Pancreas (tissue), 10 donors: ENCODE measurements at regions not wholly inside any gene's neighbourhood (a gene's known extent, or its start where the extent isn't known, plus 50 kb on each side); places are given as distances from the start of the nearest gene placed in this dataset.
"Not testable (repeated sequence)": the region's sequence is repeated elsewhere in the genome, so short reads cannot be mapped to it uniquely, and the experiment has no call there.

Source experiments
- ATAC-seq, 4 donors: fragments of 200-7000 bp; cut with Tn5 transposase; one replicate each; pipeline versions ENCODE4 v1.8.0 to v1.9.1; 2020; ENCODE audit warnings: mild to moderate bottlenecking in 4 of 4, moderate library complexity in 4 of 4
- DNase-seq, 6 donors: peaks; one replicate each; pipeline ENCODE4 v3.0.0-alpha.2; 2020
- FAIRE-seq: peaks from 2 replicates; lab custom pipeline; 2012; peaks lifted over from hg19 to GRCh38; lab: Jason Lieb, UNC
- H3K27ac ChIP-seq, 4 donors: fragments of 200-600 bp; sonication (generic); 1 replicate in 3 of 4; 2 replicates in 1 of 4; pipeline versions ENCODE4 v1.5.0 to v1.8.0; 2020
- H3K27me3 ChIP-seq, 4 donors: fragments of 200-600 bp; one replicate each; pipeline ENCODE4 v1.8.0; 2021
- H3K36me3 ChIP-seq, 3 donors: fragments of 200-600 bp; sonication (generic) in 1 of 3; one replicate each; pipeline versions ENCODE4 v1.5.0 to v1.8.0; 2020 to 2021
- H3K4me1 ChIP-seq, 3 donors: fragments of 200-600 bp; one replicate each; pipeline ENCODE4 v1.8.0; 2021
- H3K4me3 ChIP-seq, 4 donors: fragments of 200-600 bp; sonication (generic) in 2 of 4; one replicate each; pipeline versions ENCODE4 v1.5.0 to v1.8.0; 2020 to 2021
- H3K9me3 ChIP-seq, 4 donors: fragments of 200-600 bp; one replicate each; pipeline ENCODE4 v1.8.0; 2021
- CTCF ChIP-seq, 4 donors: fragments of 200-600 bp; sonication (generic) in 3 of 4; IDR thresholded peaks; one replicate each; pipeline versions ENCODE4 v1.5.0 to v1.8.0; 2021; ENCODE audit warnings: antibody characterized with exemption in 4 of 4
- WGBS, 2 donors: extraction: QIAGEN DNeasy Blood & Tissue Kit; methylation state at CpG; one replicate each; pipeline ENCODE4 v1.1.7; 2013; 5-methylcytosine and 5-hydroxymethylcytosine counted together
- intact Hi-C, 3 donors: fragments of 100-400 bp; cut with DNase I; formaldehyde crosslinking; loops; one replicate each; pipeline versions ENCODE4 v1.11.1 to v1.14.2; 2022
- donor health status: healthy with polysubstance abuse.
- donor health status: DM: no; HTN: no; CAD: no; lungs with moderate emphysema.
- donor health status: DM: no; HTN: no; CAD: no.
- donor health status: control.
- donor health status: control.
- donor health status: Bipolar disorder and iron deficiency.
- donor health status: DM: yes; HTN: yes; CAD: no.
- donor health status: DM: no; HTN: no; CAD: no.
- donor health status: DM: no; HTN: no; CAD: no.
- donor health status: DM: yes; HTN: yes; CAD: no.

DNA sequence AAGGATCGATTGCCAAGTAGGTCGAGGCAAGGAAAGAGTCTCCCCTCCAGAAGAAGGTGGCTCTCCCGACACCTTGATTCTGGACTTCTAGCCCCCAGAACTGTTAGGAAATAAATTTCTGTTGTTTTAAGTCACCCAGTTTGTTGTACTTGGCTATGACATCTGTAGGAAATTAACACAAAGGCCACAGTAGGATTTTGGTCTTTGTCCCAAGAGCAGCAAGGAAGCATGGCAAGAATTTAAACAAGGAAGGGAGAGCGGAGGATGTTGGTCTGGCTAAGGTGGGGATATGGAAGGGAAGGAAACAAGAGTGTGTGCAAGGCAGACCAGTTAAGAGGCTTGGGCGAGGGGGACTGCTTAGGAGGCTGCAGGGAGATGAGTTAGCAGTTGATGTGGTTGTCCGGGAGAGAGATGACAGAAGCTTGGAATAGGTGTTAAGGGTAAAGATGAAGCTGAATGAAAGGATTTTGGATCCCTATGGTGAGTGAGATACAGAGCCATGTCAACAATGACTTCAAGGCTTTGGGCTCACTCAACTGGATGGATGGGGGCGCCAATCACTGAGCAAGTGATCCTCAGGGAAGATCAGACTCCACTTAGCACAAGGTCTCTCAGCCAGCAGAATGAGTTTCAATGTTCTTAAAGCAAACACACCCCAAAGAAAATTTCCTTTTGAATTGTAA is 140.5 kb upstream of the ZNF217 start:
- no peak for FAIRE-seq

DNA sequence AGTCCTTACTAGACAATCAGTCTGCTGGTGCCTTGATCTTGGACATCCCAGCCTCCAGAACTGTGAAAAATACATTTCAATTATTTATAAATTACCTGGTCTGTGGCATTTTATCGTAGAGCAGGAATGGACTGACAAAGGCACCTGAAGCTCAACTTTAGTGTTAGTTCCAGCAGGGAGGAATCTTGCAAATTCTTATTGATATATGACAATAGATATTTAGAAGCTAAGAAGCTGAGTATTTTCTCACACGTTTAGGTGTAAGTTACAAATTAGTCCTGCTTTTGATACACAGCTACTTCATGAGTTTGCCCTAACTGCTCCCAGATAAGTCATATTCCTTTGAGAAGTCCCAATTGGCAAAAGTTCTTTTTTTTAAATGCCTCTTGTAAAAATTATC is 138.0 kb upstream of the ZNF217 start:
- H3K4me1 ChIP-seq, result peaks cover 2 to 11% (median 10%) of the 10 kb centered on the region in 3 donors
- intact Hi-C loops, result loop anchor here in 1 of 3 donors (10.0 kb wide), 1 partner anchor 87 kb away; no protein-coding TSS in a partner anchor
- DNase-seq (no peak), FAIRE-seq (no peak), ATAC-seq (no peak)
- no peak for TF ChIP-seq CTCF (IDR thresholded peaks at IDR 0.05)
- no peaks in the 10 kb centered on the region for H3K9me3 ChIP-seq
- no peaks in the 10 kb centered on the region for H3K36me3 ChIP-seq
- H3K4me3 ChIP-seq, result no peak overlapping the region
- H3K27me3 ChIP-seq, result no peaks in the 10 kb centered on the region
- no peak overlapping the region for H3K27ac ChIP-seq
- WGBS, 2 donors, result 75 to 82% methylated on average over 2 of the region's 2 CpGs

More for the DNA sequence above, 140.5 kb upstream of the ZNF217 start:
- 94 to 95% methylated on average over 7 of the region's 7 CpGs for WGBS, 2 donors
- Histone ChIP-seq H3K36me3 (no peaks in the 10 kb centered on the region), H3K27ac (no peak overlapping the region), H3K9me3 (no peaks in the 10 kb centered on the region), H3K27me3 (no peaks in the 10 kb centered on the region), H3K4me1 (peaks cover 8 to 33% (median 27%) of the 10 kb centered on the region in 3 donors), H3K4me3 (no peak overlapping the region)
- no peak for ATAC-seq
- no peak for TF ChIP-seq CTCF (IDR thresholded peaks at IDR 0.05)
- intact Hi-C loops, result loop anchor here in 1 of 3 donors (10.0 kb wide), 1 partner anchor 89 kb away; no protein-coding TSS in a partner anchor
- DNase-seq, result no peak

DNA sequence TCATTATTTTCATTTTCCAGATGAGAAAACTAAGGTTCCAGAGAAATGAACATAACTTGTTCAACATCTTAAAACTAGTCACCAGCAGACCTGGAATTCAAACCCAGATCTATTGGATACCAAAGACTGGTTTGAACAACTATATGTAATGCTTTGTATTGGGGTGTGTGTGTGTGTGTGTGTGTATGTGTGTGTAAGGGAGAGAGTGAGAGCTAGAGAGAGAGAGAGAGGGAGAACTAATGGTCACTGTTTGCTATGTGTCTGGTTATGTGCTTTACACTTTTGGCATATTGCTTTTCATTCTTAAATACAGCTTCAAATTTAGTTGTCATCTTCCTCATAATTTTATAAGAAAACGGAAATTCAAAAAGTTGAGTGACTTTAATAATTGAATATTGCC is 134.7 kb upstream of the ZNF217 start:
- H3K4me3 ChIP-seq, result no peak overlapping the region
- ATAC-seq (no peak), FAIRE-seq (no peak), DNase-seq (no peak)
- TF ChIP-seq CTCF (IDR thresholded peaks at IDR 0.05), result no peak
- no peak overlapping the region for H3K27ac ChIP-seq
- WGBS, 2 donors, result 92 to 100% methylated on average over 1 of the region's 1 CpG
- intact Hi-C loops, result no loop called here
- no peaks in the 10 kb centered on the region for H3K36me3 ChIP-seq
- H3K27me3 ChIP-seq, result no peaks in the 10 kb centered on the region
- H3K9me3 ChIP-seq, result no peaks in the 10 kb centered on the region
- H3K4me1 ChIP-seq, result no peaks in the 10 kb centered on the region

DNA sequence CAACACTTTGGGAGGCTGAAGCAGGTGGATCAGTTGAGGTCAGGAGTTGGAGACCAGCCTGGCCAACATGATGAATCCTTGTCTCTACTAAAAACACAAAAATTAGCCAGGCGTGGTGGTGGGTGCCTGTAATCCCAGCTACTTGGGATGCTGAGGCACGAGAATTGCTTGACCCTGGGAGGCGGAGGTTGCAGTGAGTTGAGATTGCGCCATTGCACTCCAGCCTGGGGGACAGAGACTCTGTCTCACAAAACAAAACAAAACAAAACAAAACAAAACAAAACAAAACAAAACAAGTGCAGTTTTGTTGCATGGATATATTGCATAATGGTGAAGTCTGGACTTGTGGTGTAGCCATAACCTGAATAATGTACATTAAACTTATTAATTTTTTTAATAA is 133.6 kb upstream of the ZNF217 start:
- H3K27me3 ChIP-seq, H3K27ac ChIP-seq, FAIRE-seq, DNase-seq, H3K4me1 ChIP-seq, H3K36me3 ChIP-seq, ATAC-seq, H3K9me3 ChIP-seq, intact Hi-C loops, H3K4me3 ChIP-seq: not testable (repeated sequence)
- 92 to 96% methylated on average over 4 of the region's 4 CpGs for WGBS, 2 donors

GRCh38 chr20:53725575-53725970 is 131.9 kb upstream of the ZNF217 start:
- Histone ChIP-seq H3K27me3 (no peaks in the 10 kb centered on the region), H3K36me3 (no peaks in the 10 kb centered on the region), H3K4me3 (no peak overlapping the region), H3K27ac (no peak overlapping the region), H3K4me1 (no peaks in the 10 kb centered on the region), H3K9me3 (no peaks in the 10 kb centered on the region)
- no peak for DNase-seq
- TF ChIP-seq CTCF (IDR thresholded peaks at IDR 0.05), result no peak
- no peak for FAIRE-seq
- no peak for ATAC-seq
- intact Hi-C loops, result no loop called here
- 96% methylated on average over 11 of the region's 11 CpGs for WGBS, 2 donors
